DND-41 (cell line): ENCODE measurements at regions not wholly inside any gene's neighbourhood (a gene's known extent, or its start where the extent isn't known, plus 50 kb on each side); places are given as distances from the start of the nearest gene placed in this dataset.

Source experiments
- EZH2 ChIP-seq: IDR thresholded peaks from 3 replicates; pipeline ENCODE4 v1.6.1; 2012; ENCODE audit warnings: borderline replicate concordance, low read depth, mild to moderate bottlenecking, moderate library complexity, low read length, inconsistent platforms; ENCODE audit not compliant: severe bottlenecking
- TF ChIP-seq, protein P1 (sequence below): IDR thresholded peaks from 2 replicates; pipeline ENCODE4 v1.5.1; 2012; ENCODE audit warnings: borderline replicate concordance, low read length, moderate library complexity, mild to moderate bottlenecking; ENCODE audit not compliant: poor library complexity, severe bottlenecking; ENCODE audit errors: extremely low read depth

DNA sequence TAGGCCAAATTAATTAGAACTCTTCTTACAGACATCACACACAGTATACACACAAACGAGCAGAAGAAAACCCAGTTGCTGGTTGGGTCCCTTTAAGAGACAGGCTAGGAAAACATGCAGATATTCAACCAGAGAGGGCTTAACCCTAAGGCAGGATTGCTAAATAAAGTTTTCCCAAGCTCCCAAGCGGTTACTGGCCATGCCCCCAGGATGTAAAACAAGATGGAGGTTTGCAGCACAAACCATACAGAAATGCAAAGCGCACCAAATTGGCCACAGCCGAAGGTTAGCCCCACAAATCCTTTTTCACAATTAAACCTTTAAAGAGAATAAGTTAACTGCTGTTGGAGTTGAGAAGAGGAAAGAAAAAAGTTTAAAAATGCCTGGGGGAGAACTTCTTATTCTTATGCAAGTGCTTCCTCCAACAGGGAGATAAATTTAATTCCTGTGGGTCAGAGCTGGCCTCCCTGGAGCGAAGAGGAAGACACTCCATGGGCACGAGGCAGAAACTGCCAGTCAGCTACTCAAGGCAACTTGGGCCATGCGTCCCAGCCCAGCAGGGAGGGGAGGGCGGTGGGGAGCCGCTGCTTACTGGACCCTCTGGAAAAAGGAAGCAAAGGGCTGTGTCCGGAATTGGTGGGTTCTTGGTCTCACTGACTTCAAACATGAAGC, 167.6 kb upstream of the ARSJ start:
- TF ChIP-seq, protein P1, sequence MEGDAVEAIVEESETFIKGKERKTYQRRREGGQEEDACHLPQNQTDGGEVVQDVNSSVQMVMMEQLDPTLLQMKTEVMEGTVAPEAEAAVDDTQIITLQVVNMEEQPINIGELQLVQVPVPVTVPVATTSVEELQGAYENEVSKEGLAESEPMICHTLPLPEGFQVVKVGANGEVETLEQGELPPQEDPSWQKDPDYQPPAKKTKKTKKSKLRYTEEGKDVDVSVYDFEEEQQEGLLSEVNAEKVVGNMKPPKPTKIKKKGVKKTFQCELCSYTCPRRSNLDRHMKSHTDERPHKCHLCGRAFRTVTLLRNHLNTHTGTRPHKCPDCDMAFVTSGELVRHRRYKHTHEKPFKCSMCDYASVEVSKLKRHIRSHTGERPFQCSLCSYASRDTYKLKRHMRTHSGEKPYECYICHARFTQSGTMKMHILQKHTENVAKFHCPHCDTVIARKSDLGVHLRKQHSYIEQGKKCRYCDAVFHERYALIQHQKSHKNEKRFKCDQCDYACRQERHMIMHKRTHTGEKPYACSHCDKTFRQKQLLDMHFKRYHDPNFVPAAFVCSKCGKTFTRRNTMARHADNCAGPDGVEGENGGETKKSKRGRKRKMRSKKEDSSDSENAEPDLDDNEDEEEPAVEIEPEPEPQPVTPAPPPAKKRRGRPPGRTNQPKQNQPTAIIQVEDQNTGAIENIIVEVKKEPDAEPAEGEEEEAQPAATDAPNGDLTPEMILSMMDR, result no peak
- no peak for TF ChIP-seq EZH2
